Prostate gland (tissue), 2 donors: ENCODE measurements at regions not wholly inside any gene's neighbourhood (a gene's known extent, or its start where the extent isn't known, plus 50 kb on each side); places are given as distances from the start of the nearest gene placed in this dataset.

Source experiments
- POLR2AphosphoS5 ChIP-seq: sonication (generic); formaldehyde crosslinking; IDR thresholded peaks from one replicate; pipeline ENCODE4 v1.6.1; 2017; ENCODE audit warnings: antibody characterized with exemption
- TF ChIP-seq, protein P1 (sequence below), 4 experiments: fragments of 200-600 bp in 2 of 4; fragments of 450-650 bp in 2 of 4; sonication (generic) in 2 of 4; IDR thresholded peaks; 1 replicate in 3 of 4; 2 replicates in 1 of 4; pipeline ENCODE4 v1.5.1; 2016 to 2019; ENCODE audit warnings: antibody characterized with exemption in 4 of 4, mild to moderate bottlenecking in 2 of 4, moderate library complexity in 2 of 4

DNA sequence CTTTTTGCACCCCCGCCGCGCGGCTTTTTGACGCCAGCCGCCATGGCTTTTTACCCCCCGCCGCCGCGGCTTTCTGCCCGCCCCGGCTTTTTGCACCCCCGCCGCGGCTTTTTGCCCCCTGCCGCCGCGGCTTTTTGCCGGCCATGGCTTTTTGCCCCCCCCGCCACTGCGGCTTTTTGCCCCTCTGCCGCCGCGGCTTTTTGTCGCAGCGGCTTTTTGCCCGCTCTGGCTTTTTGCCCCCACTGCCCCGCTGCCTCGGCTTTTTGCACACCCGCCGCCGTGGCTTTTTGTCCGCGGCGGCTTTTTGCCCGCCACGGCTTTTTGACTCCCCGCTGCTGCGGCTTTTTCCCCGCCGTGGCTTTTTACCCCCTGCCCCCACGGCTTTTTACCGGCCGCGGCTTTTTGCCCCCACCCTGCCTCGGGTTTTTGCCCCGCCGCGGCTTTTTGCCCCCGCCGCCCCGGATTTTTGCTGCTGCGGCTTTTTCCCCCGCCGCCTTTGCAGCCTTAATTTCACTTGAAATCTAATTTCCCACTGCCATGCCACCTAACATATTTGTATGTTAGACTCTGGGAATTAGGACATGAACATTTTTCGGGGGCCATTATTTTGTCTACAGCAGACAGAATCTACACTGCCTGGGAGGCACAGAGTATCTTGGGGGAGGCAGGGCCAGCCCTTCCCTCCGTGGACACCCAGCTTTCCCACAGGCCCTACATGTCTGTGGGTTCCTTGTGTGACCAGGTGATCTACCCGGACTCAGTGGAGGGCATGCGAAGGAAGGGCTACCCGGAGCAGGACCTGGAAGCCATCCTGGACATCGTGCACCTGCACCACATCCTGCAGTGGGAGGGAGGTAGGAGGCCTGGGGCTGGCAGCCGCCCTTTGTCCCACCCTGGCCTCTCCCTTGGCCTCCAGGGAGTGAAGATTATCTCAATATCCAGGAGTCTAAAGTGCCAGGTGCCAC, 3031.0 kb upstream of the TEKT4 start:
- TF ChIP-seq, protein P1, sequence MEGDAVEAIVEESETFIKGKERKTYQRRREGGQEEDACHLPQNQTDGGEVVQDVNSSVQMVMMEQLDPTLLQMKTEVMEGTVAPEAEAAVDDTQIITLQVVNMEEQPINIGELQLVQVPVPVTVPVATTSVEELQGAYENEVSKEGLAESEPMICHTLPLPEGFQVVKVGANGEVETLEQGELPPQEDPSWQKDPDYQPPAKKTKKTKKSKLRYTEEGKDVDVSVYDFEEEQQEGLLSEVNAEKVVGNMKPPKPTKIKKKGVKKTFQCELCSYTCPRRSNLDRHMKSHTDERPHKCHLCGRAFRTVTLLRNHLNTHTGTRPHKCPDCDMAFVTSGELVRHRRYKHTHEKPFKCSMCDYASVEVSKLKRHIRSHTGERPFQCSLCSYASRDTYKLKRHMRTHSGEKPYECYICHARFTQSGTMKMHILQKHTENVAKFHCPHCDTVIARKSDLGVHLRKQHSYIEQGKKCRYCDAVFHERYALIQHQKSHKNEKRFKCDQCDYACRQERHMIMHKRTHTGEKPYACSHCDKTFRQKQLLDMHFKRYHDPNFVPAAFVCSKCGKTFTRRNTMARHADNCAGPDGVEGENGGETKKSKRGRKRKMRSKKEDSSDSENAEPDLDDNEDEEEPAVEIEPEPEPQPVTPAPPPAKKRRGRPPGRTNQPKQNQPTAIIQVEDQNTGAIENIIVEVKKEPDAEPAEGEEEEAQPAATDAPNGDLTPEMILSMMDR (IDR thresholded peaks at IDR 0.05), result no peak
- no peak for TF ChIP-seq POLR2AphosphoS5
